ENCODE measurements at regions not wholly inside any gene's neighbourhood (a gene's known extent, or its start where the extent isn't known, plus 50 kb on each side); places are given as distances from the start of the nearest gene placed in this dataset.

DNA sequence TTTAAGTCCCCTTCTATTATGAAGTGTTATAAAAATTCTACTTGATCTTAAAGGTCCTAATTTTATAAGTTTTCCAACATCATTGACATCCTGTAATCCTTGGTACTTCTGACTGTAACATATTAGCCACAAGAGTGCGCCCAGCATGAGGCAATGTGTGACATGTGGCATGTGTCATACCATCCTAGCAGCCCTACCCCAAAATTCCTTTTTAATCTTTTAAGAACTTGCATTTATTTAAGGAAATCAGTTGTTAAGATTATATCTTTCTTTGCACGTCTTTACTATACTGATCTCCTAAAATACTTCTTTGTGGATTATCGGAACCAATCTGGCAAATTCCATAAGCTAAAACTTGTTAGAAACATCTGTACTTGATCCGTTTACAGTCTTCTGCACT lies 167.1 kb upstream of the SLC24A3 start:
- Histone ChIP-seq H3K9me3 (ENCODE audit: control insufficient read depth in 1 of 2, insufficient read depth in 1 of 2, low read depth in 1 of 2, low read length in 2 of 2) (no peaks in the 10 kb centered on the region), H3K27me3 (ENCODE audit: insufficient read depth, low read length) (0 out of 2 replicates have a peak, but pooled peaks cover 5% of the 10 kb centered on the region), H3K27ac (ENCODE audit: low read depth, low read length) (no peak overlapping the region), H3K79me2 (ENCODE audit: insufficient read depth, low read length) (no peaks in the 10 kb centered on the region), H3K9ac (ENCODE audit: low read length) (no peak overlapping the region), H3K36me3 (ENCODE audit: control insufficient read depth in 1 of 2, insufficient read depth in 2 of 2, low read length in 2 of 2) (no peaks in the 10 kb centered on the region), H3K4me2 (ENCODE audit: low read length) (no peak overlapping the region), H2AFZ (ENCODE audit: low read depth, low read length, poor library complexity, severe bottlenecking) (no peak overlapping the region), H3K9me2 (ENCODE audit: insufficient read depth) (no peaks in the 10 kb centered on the region), H3K4me1 (ENCODE audit: control insufficient read depth in 1 of 2, insufficient read depth in 2 of 2, low read length in 2 of 2) (peaks cover 0 to 9% of the 10 kb centered on the region in 2 experiments; a peak in 1 of 4 replicates), H4K20me1 (ENCODE audit: insufficient read depth) (no peaks in the 10 kb centered on the region), H3K4me3 (replicated peaks in 1 of 2; ENCODE audit: low read depth in 1 of 2, low read length in 2 of 2) (no peak overlapping the region)
- ATAC-seq (no peak), DNase-seq (ENCODE audit: low read depth, low spot score) (no peak)
- ChIA-PET CTCF (no interaction called here), RAD21 (ENCODE audit: low non-redundant PET in 1 of 2, low total read pairs in 2 of 2, uncharacterized antibody in 2 of 2, unreplicated experiment in 2 of 2) (no interaction called here), POLR2A (no interaction called here)
- TF ChIP-seq EZH2 (IDR thresholded peaks at IDR 0.05) = no peak
- TF ChIP-seq CEBPB (IDR thresholded peaks at IDR 0.05; ENCODE audit: low read depth) = no peak
- TF ChIP-seq, protein P1, sequence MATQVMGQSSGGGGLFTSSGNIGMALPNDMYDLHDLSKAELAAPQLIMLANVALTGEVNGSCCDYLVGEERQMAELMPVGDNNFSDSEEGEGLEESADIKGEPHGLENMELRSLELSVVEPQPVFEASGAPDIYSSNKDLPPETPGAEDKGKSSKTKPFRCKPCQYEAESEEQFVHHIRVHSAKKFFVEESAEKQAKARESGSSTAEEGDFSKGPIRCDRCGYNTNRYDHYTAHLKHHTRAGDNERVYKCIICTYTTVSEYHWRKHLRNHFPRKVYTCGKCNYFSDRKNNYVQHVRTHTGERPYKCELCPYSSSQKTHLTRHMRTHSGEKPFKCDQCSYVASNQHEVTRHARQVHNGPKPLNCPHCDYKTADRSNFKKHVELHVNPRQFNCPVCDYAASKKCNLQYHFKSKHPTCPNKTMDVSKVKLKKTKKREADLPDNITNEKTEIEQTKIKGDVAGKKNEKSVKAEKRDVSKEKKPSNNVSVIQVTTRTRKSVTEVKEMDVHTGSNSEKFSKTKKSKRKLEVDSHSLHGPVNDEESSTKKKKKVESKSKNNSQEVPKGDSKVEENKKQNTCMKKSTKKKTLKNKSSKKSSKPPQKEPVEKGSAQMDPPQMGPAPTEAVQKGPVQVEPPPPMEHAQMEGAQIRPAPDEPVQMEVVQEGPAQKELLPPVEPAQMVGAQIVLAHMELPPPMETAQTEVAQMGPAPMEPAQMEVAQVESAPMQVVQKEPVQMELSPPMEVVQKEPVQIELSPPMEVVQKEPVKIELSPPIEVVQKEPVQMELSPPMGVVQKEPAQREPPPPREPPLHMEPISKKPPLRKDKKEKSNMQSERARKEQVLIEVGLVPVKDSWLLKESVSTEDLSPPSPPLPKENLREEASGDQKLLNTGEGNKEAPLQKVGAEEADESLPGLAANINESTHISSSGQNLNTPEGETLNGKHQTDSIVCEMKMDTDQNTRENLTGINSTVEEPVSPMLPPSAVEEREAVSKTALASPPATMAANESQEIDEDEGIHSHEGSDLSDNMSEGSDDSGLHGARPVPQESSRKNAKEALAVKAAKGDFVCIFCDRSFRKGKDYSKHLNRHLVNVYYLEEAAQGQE (IDR thresholded peaks at IDR 0.05; ENCODE audit: low read depth) = no peak
- no peak for TF ChIP-seq SRF (IDR thresholded peaks at IDR 0.05; ENCODE audit: low read depth)
- no peak for TF ChIP-seq SIN3A (IDR thresholded peaks at IDR 0.05; ENCODE audit: low read depth)
- no peak for TF ChIP-seq TCF7L2 (IDR thresholded peaks at IDR 0.05; ENCODE audit: borderline replicate concordance, extremely low read depth, insufficient read depth, insufficient read length)
- no peak for TF ChIP-seq CTCF (IDR thresholded peaks at IDR 0.05 in 2 of 3, conservative IDR thresholded peaks at IDR 0.05 in 1 of 3; ENCODE audit: borderline replicate concordance in 1 of 3, insufficient read depth in 1 of 3, low read depth in 2 of 3, low read length in 2 of 3)
- TF ChIP-seq ELF1 (IDR thresholded peaks at IDR 0.05; ENCODE audit: borderline replicate concordance, low read depth) = no peak
- TF ChIP-seq CBX3 (IDR thresholded peaks at IDR 0.05; ENCODE audit: low read depth) = no peak
- TF ChIP-seq, protein P2, sequence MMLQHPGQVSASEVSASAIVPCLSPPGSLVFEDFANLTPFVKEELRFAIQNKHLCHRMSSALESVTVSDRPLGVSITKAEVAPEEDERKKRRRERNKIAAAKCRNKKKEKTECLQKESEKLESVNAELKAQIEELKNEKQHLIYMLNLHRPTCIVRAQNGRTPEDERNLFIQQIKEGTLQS (IDR thresholded peaks at IDR 0.05) = no peak
- no peak for TF ChIP-seq ZFX (IDR thresholded peaks at IDR 0.05)
- intact Hi-C loops (cut with micrococcal nuclease) = no loop called here
- BruUV-seq (replicated peaks) = no TSS peak
